Anterior cingulate cortex (tissue), 58 donors: ENCODE measurements at regions not wholly inside any gene's neighbourhood (a gene's known extent, or its start where the extent isn't known, plus 50 kb on each side); places are given as distances from the start of the nearest gene placed in this dataset.

ENCODE experiments used
- DNase-seq, 58 donors: peaks; one replicate each; lab custom pipeline; 2025; lab: John Stamatoyannopoulos, UW

DNA sequence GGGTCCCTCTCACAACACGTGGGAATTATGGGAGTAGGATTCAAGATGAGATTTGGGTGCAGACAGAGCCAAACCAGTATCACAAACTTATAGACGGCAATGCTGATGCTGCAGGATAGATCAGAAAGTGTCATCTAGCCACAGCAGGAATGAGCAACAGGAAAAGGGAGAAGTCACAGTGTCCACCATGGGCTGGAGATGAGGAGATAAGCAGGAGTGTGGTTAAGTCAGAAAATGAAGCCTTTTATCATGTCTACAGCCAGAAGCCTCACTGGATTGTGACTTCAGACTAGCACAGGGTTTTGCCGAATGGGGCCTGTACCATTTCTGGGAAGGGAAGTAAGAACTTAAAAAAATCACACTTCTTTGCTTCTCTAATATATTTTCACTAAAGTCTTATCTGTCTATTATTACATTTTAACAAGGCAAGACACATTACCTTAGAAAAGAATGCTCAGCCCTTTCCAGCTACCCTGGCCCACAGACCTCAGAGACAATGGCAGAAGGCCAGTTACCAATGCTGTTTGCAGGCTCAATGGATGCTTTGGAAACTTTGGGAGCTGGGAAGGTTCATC lies 490.2 kb upstream of the SALL1 start:
- no peak for DNase-seq

DNA sequence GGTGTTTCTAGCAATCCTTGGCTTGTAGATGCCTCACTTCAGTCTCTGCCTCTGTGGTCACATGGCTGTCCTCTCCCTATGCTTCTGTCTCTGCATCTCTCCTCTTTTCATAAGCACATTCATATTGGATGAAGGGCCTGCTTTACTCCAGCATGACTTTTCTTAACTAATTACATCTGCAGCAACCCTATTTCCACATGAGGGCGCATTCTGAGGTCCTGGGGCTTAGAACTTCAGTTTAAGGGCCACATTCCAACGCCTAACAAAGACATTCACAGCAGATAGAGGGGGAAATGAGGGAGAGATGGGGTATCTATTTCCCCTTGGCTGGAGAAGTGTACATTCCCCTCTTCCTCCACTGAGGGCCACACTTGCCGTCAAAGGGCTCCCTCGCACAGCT lies 489.1 kb upstream of the SALL1 start:
- no peak for DNase-seq

DNA sequence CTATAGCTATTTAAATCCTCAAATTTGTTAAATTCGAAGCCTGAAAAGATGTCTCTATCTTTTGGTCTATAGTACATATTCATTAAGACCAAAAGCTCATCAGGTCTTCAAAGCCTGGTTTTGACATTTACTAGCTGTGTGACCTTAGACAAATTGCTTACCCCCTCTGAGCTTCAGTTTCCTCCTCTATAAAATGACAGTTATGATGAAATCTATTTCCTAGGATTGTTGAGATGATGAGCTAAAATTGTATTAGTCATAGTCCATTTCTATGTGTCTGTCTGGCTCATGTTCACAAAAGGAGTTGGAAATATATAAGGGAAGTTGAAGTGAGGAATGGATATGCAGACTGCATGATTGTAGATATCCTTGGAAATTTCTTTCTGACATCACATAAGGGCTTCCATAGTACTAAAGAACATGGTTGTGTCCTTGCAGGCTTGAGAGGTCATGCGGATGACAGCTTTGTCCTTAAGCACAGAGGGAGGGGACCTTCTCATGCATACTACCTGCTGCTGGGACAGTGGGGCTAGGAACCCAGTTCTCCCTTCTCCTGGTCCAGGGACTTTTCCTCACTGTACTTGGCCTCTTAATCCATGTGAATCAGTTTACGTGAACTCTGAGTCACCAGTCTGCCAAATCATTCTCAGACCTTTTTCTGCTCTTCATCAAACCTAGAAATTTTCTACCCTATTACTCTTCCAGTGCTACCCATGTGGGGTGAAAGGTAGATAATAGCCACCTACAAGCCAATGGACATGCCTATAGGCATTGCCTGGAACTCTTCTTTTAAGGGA lies 487.5 kb upstream of the SALL1 start:
- no peak for DNase-seq

DNA sequence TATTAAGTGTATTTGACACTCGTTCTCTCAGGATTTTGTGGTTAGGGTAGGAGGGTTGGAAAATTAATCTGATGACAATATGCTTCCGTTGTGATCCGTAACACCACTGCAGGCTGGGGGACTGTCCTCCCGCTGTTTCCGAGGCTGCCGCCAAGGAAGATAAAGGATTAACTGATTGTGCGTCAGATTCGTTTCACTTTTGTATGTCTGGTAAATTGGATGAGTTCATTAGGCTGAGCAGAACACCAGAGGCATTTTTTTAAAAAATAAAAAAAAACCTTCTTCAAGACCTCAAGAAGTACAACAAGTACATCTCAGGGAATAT lies 486.7 kb upstream of the SALL1 start:
- DNase-seq, result no peak

DNA sequence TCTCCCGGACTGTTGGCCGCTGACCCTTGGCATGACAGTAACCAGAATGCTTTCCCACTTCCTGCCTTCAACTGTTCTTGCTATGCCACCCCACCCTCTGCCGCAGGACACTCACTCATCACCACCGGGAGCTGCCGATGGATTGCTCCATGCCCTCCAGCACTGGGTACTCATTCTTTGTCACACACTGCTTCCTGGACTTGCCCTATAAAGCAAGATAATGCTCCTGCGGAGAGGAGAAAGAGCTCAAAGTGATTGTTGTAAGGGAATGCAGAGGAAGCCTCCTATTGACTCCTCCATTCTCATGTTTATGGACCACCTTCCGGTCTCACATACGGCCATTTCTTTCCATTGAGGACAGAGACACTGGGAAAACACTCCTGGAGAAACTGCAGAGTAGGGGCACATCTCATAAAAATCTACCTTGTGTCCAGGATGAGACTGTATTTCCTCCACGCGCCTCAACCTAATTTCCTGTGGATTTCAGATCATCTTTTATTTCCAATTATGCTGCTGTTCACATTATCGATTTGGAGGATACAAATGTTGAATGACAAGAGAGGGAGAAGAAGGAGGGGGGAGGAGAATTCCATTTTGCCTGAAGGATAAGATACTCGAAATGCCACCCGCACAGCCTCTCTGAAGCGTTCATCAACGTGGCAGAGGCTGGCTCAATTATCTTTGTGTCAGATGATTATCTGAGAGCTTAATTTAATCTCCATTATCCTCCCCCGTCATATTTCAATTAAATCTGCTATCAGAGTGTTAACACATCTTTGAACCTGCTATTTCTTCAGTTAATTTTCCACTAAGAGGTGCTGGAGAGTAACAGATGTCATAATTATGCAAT lies 486.1 kb upstream of the SALL1 start:
- peak in 1 of 58 donors; percentile 7 for DNase-seq

DNA sequence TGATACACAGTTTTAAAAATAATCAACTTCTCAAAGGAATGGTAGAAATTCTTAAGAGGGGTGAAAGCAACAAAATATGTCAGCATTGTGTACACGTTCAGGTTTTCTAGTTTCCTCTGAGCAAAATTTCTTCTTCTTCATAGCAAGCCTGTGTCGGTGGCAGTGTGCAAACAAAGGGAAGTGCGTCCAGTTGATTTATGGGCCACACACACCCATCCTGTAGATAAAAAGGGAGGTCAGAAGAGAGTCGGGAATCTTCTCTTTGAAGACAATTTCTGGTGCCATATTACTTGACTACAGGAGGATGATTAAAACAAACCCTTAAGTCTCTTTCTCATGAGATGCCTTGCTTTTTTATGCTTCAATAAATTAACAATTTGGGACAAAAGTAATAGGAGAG lies 484.1 kb upstream of the SALL1 start:
- no peak for DNase-seq

DNA sequence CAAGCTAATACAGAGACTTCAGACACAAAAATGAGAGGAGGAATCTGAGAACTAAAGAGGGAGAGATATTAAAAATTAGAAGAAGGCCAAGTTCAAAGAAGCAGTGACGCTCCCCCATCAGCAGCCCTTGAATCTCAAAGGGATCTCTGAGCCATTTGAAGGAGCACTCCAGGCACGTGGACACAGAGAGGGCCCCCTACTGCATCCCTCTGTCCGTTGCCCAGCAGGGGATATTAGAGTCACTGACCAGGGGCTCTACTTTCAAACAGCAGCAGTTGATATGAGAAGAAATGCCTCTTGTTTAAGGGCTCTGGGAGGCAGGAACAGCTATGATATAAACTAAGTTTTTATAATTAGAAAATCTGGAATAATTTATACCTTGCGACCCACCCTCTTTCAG lies 479.0 kb upstream of the SALL1 start:
- no peak for DNase-seq

DNA sequence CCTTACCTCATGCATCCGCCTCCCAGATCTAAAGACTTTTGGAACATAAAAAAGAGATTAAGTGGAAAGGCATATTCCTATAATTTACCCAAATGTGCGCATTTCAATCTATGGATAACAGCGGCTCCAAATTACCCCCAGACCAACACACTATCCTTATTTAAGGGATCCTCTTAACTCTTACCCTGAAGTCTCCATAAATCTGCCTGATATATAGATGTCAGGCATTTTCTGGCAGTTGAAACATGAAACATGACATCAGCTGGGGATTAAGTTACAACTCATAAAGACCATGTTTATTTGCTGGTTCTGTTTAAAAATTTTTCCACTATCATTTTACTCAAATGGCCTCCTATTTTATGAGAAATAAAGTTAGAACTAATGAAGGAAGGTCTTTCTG lies 478.5 kb upstream of the SALL1 start:
- DNase-seq, result no peak

DNA sequence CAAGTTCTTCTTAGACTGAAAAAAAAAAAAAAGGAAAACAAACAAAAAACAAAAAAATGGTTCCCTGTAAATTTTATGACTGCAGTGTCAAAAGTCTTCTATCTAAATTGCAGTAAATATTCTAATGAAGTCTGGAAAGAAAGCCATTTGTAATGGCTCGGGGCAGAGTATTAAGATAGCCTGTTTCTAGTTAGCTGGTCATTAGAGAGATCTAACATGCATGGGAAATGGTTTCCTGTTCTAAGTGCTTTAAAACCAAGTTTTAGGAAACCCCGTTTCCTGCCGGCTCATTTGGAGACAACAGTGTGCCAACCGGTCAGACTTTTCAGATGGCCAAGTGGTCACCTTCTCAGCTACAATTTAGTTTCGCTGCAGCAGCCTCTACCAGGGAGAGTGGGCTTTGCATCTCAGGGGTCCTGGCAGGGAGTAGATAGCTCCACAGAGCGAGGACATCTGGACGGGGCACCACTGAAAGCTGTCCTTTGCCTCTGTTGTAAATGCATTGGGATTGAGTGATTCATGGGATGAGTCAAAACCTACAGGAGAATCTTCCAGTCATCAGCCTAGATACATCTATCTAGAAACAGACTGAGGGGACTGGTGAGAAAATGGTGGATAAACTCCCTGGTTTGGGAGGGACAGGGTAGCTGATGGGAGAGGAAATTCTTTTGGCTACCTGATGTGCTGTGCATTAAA lies 473.2 kb upstream of the SALL1 start:
- no peak for DNase-seq

DNA sequence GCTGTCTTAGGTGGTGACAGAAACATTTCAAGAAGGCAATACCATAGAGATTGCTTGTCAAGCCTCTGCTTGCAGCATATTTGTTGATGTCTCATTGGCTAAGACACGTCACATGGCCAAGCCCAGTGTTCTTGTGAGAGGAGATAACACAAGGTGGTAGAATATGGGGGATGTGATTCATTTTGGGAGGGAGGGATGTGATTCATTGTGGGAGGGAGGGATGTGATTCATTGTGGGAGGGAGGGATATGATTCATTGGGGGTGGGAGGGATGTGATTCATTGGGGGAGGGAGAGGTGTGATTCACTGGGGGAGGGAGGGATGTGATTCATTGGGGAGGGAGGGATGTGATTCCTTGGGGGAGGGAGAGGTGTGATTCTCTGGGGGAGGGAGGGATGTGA lies 470.5 kb upstream of the SALL1 start:
- DNase-seq, result no peak

DNA sequence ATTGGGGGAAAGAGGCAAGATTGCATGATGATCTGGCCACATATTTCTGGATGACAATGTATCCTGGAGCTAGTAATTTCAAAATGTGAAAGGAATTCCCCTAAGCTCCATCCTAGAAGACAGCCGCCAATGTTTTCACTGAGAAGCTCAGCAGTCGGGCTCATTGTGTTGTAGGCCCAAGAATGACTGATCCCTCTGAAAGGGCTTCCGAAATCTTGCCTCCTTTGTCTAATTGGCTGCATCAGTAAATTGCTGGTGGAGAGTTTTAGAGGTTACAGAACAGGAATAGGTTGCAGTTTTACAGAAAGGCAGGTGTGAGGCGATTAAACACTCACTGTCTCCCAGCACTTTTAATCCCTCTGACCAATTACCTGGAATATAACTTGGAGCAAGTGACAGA lies 464.1 kb upstream of the SALL1 start:
- no peak for DNase-seq

DNA sequence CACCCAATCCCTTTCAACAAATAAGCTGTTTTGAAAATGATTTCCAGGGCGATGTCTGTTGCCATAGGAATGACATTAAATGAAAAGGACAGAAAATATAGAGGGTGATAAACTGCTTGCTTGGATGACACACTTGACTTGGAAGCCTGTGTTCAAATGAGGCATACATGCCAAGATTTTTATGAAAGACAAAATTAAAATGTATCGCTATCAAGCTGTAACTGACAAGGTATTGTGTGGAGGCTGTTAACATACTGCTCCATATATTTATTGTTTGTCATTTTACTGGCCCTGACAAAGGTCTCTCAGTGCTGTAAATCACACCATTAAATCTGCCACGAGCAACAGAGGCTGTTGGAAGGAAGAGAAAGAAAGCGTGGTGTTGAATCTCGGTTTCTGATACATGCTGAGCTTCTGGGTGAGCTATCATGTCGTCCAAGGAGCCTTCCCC lies 456.2 kb upstream of the SALL1 start:
- DNase-seq, result no peak

DNA sequence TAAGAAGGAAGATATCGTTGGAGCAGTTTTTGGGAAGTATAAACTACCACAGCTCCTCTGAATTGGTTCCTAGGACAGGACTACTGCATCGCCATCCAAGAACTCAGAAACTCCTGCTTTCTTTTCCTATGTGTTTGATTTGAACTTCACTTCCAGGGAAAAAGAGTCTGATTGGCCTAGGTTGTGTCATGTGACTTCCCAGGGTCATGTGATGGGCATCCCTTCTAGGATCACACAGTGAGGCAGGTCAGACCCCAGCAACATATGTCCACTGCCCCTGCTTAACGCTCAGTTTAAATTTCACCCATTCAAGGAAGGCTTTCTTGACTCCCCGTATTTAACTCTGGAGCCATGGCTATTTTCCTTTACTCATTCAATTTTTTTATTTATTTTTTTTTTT lies 445.2 kb upstream of the SALL1 start:
- no peak for DNase-seq

DNA sequence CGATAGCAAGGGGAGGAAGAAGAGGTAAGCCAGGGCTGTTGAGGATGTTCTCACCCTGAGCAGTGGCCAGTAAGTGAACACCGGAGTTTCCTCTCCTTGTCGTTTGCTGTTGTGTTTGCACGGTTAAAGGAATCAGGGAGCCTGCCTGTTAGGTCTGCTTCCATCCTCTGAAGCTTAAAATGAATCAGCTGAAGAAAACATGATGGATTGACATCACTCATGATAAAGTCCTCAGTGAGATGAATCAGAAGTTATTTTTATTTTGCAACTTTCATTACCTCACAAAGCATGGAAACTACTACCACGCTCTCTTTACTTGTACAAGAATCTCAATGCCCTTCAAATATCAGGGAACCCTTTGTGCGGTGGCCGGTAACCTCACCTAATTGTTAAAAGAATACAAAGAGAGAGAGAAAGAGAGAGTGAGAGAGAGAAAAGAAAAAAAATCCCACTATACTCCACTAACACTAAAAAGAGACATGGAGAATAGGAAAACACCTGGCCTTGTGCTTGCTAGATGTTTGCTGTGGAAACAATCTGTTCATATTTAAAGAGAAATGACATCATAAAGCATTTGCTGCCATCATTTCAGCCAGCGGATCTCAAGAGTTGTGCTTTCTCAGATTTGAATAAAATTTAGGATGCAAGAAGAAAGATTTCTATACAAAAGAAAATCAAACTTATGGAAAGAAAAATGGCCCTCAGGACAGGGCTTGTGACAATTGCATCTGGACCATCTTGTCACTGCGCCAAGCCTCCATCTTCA lies 441.6 kb upstream of the SALL1 start:
- DNase-seq, result no peak

DNA sequence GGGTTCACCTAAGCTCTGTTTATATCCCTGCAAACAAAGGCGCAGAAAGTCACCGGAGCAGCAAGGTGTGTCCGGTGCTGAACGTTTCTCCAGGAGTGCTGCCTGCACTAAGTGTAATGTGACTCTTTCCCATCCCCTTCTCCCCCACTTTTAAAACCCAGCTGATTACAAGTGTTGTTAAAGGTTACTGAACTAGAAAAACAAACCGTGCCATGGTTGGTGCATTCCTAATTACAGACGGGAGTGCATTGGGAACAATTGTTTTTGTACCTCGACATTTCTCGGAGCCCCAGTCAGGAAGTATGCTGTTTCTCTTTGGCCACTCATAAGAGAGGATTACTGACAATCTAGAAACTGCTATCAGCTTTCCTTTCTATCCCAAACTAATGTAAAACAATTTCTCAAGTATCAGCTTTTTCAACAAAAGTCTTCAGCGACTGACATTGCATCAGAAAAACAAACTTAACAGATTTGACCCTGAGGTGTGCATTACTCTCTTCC lies 441.0 kb upstream of the SALL1 start:
- DNase-seq, result no peak

DNA sequence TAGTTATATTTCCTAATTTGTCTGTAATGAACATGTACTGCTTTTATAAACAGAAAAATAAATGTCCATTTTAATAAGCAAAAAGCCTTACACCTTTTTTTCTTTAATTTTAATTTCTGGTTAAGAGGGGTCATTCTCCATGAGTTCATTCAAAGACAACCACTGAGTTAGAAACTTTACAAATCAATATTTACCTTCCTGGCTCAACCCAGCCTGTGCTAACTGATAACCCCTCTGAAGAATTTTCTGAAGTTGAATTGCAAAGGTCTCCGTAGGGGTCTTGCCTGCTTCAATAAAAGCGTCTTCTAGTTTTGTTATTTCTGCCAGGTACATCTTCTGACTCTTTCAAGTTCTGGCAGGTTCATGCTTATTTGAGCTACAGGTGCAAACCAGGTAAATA lies 440.4 kb upstream of the SALL1 start:
- no peak for DNase-seq

DNA sequence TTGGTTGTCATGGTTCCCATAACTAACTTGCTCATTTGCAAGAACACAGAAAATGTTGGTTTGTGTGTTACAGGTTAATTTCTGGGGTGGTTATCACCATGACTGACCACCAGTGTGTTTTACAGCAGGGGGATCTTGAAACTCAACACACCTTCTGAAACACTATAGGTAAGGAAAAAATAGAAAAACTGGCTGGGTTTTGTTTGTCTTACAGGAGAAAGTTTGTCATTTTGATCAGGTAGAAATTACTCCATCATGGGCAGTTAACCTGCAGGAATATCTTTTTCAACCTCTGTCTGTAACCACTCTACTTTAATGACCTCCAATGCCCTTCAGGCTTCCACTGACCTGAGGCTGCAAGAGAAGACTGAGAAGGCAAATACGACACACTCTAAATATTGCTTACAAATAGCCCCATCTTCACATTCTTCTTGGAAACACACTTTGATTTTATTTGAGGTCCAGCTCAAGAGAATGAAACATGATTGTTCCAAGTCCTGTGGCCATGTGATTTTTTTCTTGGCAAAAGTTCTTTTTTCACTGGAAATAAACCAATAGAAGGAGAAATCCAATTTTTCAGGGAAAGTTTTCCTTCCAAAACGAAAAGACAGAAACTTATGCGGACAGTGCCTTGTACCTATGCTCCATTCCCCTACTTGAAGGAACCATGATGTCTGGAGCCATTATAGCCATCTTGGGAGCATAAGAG lies 428.7 kb upstream of the SALL1 start:
- no peak for DNase-seq

DNA sequence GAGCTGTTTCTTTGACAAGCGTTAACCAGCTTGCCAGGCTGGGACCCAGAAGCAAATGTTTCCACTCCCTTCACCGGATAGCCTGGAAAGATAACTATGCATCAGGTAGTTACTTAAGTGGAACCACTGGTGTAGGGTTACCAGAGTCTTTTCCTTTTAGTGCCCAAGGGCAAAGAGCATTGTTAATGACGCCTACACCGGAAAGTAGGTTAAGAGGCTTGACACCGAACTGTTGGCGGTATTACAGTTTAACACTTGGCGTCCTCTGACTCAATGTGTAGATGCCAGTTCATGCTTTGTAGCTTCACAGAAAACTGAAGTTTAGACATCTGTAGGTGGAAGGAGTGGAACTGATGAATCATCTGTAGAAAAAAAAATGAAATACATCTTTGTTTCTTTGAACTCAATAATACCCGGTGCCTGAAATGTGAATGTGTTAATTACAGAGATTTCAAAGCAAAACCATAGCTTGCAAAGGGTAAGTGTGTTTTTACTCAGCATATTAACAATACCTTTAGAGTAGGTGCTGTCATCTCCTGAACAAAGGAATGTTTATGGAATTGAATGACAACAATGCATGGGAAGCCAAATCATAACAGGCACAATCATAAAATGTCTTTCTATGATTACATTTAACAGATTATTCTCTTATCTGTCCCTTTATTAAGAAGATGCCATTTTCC lies 426.7 kb upstream of the SALL1 start:
- no peak for DNase-seq
